Gastrocnemius medialis (tissue), 4 donors: ENCODE measurements at regions not wholly inside any gene's neighbourhood (a gene's known extent, or its start where the extent isn't known, plus 50 kb on each side); places are given as distances from the start of the nearest gene placed in this dataset.

Experiments
- ATAC-seq, 2 donors: fragments of 150-250 bp; one replicate each; pipeline ENCODE4 v1.9.1; 2016
- DNase-seq, 2 donors: peaks; one replicate each; pipeline ENCODE4 v3.0.0-alpha.2; 2019
- H3K27ac ChIP-seq, 4 donors: fragments of 200-600 bp; sonication (generic); 1 replicate in 1 of 4; 2 replicates in 3 of 4; pipeline ENCODE4 v1.5.1; 2016 to 2018; ENCODE audit warnings: mild to moderate bottlenecking in 2 of 4, moderate library complexity in 1 of 4
- H3K27me3 ChIP-seq, 3 donors: fragments of 200-600 bp; sonication (generic) in 2 of 3; 1 replicate in 1 of 3; 2 replicates in 2 of 3; pipeline versions ENCODE4 v1.5.1 to v1.6.0; 2016 to 2019; ENCODE audit warnings: mild to moderate bottlenecking in 1 of 3, moderate library complexity in 1 of 3
- H3K36me3 ChIP-seq, 2 donors: fragments of 200-600 bp; sonication (generic) in 1 of 2; one replicate each; pipeline ENCODE4 v1.5.1; 2017 to 2018
- H3K4me1 ChIP-seq, 2 donors: fragments of 200-600 bp; sonication (generic) in 1 of 2; one replicate each; pipeline ENCODE4 v1.5.1; 2016 to 2017; ENCODE audit warnings: mild to moderate bottlenecking in 2 of 2
- H3K4me3 ChIP-seq, 4 donors: fragments of 200-600 bp; sonication (generic) in 3 of 4; 1 replicate in 1 of 4; 2 replicates in 3 of 4; pipeline ENCODE4 v1.5.1; 2016 to 2019; ENCODE audit warnings: mild to moderate bottlenecking in 2 of 4
- H3K9me3 ChIP-seq, 3 donors: fragments of 200-600 bp; sonication (generic) in 2 of 3; 1 replicate in 1 of 3; 2 replicates in 2 of 3; pipeline ENCODE4 v1.5.1; 2016 to 2019
- CTCF ChIP-seq, 5 experiments: fragments of 450-650 bp in 3 of 5; fragments of 200-600 bp in 2 of 5; sonication (generic) in 2 of 5; IDR thresholded peaks in 4 of 5; conservative IDR thresholded peaks in 1 of 5; 1 replicate in 4 of 5; 2 replicates in 1 of 5; pipeline ENCODE4 v1.5.1; 2016 to 2019; ENCODE audit warnings: antibody characterized with exemption in 5 of 5, mild to moderate bottlenecking in 3 of 5, moderate library complexity in 3 of 5
- POLR2A ChIP-seq, 2 donors: fragments of 450-650 bp; IDR thresholded peaks; one replicate each; pipeline ENCODE4 v1.6.1; 2017; ENCODE audit warnings: antibody characterized with exemption in 2 of 2, mild to moderate bottlenecking in 2 of 2, moderate library complexity in 2 of 2
- in situ Hi-C, 4 donors: fragments of 200-750 bp; cut with MboI; loops; one replicate each; pipeline versions ENCODE4 v1.15.0 to v1.8.0; 2017; ENCODE audit warnings: low sequenced_read_pairs in 4 of 4
- intact Hi-C: fragments of 100-400 bp; cut with DNase I; formaldehyde crosslinking; loops from one replicate; pipeline ENCODE4 v1.15.1; 2023; ENCODE audit warnings: low total_unique reads

DNA sequence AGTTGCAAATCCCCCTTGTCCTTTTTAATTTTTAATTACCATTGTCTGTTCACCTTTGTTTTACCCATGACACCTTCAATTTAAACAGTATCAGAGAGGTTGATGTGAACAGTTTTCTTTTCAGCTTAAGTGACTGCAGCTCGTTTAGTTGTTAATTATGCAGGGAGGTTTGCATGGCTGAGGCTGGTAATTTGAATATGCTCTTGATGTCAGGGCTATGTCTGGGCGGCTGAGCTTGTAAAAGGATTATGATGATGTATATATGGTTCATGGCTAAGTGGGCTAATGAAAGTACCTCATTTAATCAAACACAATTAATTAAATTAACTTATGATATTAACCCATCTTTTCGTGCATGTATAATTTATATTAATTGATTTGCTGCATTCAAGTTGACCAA lies 822.1 kb downstream of the GALR1 start:
- Histone ChIP-seq H3K4me1 (no peaks in the 10 kb centered on the region), H3K36me3 (no peaks in the 10 kb centered on the region), H3K4me3 (no peak overlapping the region), H3K27ac (no peak overlapping the region), H3K27me3 (no peaks in the 10 kb centered on the region), H3K9me3 (no peaks in the 10 kb centered on the region)
- no peak for TF ChIP-seq POLR2A (IDR thresholded peaks at IDR 0.05)
- no peak for ATAC-seq
- no peak for DNase-seq
- in situ Hi-C loops, result no loop called here
- intact Hi-C loops, result no loop called here

- H3K36me3 ChIP-seq, result no peaks in the 10 kb centered on the region
- no peaks in the 10 kb centered on the region for H3K9me3 ChIP-seq
- intact Hi-C loops, result no loop called here
- H3K27ac ChIP-seq, result no peak overlapping the region
- no peak for TF ChIP-seq POLR2A (IDR thresholded peaks at IDR 0.05)
- no peak for TF ChIP-seq CTCF (IDR thresholded peaks at IDR 0.05 in 4 of 5, conservative IDR thresholded peaks at IDR 0.05 in 1 of 5)
- no peak for DNase-seq
- no peaks in the 10 kb centered on the region for H3K27me3 ChIP-seq
- H3K4me1 ChIP-seq, result no peaks in the 10 kb centered on the region
- H3K4me3 ChIP-seq, result no peak overlapping the region
- in situ Hi-C loops, result no loop called here
- no peak for ATAC-seq
Observed at GRCh38 chr18:78072375-78072774, 822.7 kb downstream of the GALR1 start.

DNA sequence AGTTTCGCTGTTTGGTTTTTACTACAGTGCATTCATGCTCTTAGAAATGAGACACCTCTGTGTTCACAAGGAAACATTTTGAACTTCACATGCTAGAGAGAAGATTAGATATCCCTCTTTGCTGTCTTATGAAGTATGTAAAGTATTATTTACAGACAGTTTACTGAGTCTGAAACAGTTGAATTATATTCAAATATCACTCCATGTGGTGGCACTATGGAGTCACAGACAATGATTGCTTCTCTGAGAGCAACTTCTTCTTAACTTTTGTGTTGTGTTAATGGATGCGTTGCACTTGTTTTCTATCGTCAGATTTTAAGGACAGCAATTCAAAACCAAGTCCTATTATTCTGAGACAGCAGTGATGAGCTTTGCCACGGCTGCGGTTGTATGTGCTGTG lies 823.6 kb downstream of the GALR1 start:
- in situ Hi-C loops, result no loop called here
- Histone ChIP-seq H3K4me3 (no peak overlapping the region), H3K4me1 (no peaks in the 10 kb centered on the region), H3K27ac (no peak overlapping the region), H3K27me3 (no peaks in the 10 kb centered on the region), H3K36me3 (no peaks in the 10 kb centered on the region), H3K9me3 (no peaks in the 10 kb centered on the region)
- no peak for ATAC-seq
- no peak for TF ChIP-seq CTCF (IDR thresholded peaks at IDR 0.05 in 4 of 5, conservative IDR thresholded peaks at IDR 0.05 in 1 of 5)
- no peak for TF ChIP-seq POLR2A (IDR thresholded peaks at IDR 0.05)
- intact Hi-C loops, result no loop called here
- no peak for DNase-seq

DNA sequence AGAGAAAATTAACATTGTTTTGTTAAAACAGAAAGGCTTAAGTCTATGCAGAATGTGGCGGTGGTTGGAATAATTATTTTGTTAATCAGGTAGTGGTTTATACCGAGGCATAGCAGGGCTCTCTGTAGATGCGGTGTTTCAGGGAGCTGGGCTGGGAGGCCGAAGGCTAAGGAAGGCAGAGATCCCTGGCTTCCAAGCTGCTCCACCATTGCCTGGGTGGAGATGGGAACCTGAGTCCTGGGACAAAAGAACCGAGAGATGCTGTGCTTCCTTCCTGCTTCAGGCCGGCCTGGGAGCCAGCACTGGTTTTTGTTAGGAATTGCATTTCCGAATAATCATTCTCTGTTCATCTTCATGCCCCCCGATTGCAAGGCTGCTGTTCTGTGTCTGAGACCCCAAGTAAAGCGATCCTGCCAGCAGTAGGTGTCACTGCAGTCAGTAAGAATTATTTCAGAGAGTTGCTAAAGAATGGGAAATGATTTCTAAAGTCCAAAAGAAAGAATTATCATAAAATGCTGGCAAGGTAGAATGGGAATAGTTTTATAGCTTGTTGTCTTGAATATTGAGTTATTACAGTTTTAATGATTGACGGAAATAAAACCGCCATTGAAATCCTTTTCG lies 824.9 kb downstream of the GALR1 start:
- in situ Hi-C loops, result loop anchor here in 1 of 4 donors (25.0 kb wide), 1 partner anchor 87 kb away; no protein-coding TSS in a partner anchor
- Histone ChIP-seq H3K9me3 (no peaks in the 10 kb centered on the region), H3K27ac (no peak overlapping the region), H3K4me3 (no peak overlapping the region), H3K4me1 (no peaks in the 10 kb centered on the region), H3K27me3 (no peaks in the 10 kb centered on the region), H3K36me3 (no peaks in the 10 kb centered on the region)
- TF ChIP-seq CTCF (IDR thresholded peaks at IDR 0.05 in 4 of 5, conservative IDR thresholded peaks at IDR 0.05 in 1 of 5), result no peak
- TF ChIP-seq POLR2A (IDR thresholded peaks at IDR 0.05), result no peak
- no peak for DNase-seq
- intact Hi-C loops, result no loop called here
- ATAC-seq, result no peak

DNA sequence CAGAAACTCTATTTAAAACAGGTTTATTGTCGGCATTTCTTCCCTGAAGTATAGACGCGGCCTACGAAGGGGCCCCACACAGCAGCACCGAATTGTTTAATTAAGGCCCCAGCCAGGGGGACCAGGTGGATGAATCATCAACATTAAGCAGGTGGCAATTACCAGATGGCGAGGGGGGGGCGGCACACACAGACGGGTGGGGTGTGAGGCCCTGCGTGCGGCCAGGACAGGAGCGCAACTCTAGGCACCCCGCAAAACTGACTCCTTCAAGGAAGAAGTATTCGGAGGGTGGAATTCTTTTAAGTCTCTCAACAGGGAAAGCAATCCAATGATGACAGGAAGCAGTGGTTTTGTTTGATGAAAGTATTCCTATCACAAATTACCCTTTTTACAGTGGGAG lies 830.4 kb downstream of the GALR1 start:
- DNase-seq, result no peak
- Histone ChIP-seq H3K4me3 (no peak overlapping the region), H3K27ac (no peak overlapping the region), H3K4me1 (no peaks in the 10 kb centered on the region), H3K9me3 (no peaks in the 10 kb centered on the region), H3K36me3 (no peaks in the 10 kb centered on the region), H3K27me3 (no peaks in the 10 kb centered on the region)
- no peak for ATAC-seq
- in situ Hi-C loops, result loop anchor here in 1 of 4 donors (25.0 kb wide), 1 partner anchor 93 kb away; no protein-coding TSS in a partner anchor
- no peak for TF ChIP-seq POLR2A (IDR thresholded peaks at IDR 0.05)
- no peak for TF ChIP-seq CTCF (IDR thresholded peaks at IDR 0.05 in 4 of 5, conservative IDR thresholded peaks at IDR 0.05 in 1 of 5)
- intact Hi-C loops, result no loop called here
